ENCODE measurements at regions not wholly inside any gene's neighbourhood (a gene's known extent, or its start where the extent isn't known, plus 50 kb on each side); places are given as distances from the start of the nearest gene placed in this dataset.

DNA sequence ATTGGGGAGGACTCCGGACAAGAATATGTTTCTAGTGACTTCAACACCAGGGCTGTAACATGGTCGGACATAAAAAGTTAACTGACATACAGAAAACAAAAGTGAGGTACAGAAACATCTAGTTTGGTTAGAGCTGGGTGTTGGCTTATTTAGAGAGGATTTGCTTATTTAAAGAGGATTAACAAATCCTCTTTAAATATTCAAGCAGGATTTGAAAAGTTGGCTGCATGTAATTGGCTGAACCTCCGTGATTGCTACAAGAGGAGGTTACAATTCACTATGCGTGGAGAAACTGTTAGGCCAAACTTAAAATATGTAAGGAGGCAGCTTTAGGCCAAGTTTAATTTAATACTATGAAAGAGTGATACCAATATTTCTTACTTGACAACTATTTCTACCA lies 2707.4 kb downstream of the ARAP2 start:
- H3K27me3 Mint-ChIP-seq (ENCODE audit: unreplicated experiment), result no peaks in the 10 kb centered on the region
- no peak overlapping the region for H3K27ac Mint-ChIP-seq (ENCODE audit: unreplicated experiment)
- H3K4me1 Mint-ChIP-seq (ENCODE audit: unreplicated experiment), result no peaks in the 10 kb centered on the region
- DNase-seq (ENCODE audit: extremely low spot score, unreplicated experiment), result no peak
- no peak overlapping the region for H3K4me3 Mint-ChIP-seq (ENCODE audit: unreplicated experiment)
- H3K36me3 Mint-ChIP-seq (ENCODE audit: unreplicated experiment), result no peaks in the 10 kb centered on the region
- TF ChIP-seq, protein P1, sequence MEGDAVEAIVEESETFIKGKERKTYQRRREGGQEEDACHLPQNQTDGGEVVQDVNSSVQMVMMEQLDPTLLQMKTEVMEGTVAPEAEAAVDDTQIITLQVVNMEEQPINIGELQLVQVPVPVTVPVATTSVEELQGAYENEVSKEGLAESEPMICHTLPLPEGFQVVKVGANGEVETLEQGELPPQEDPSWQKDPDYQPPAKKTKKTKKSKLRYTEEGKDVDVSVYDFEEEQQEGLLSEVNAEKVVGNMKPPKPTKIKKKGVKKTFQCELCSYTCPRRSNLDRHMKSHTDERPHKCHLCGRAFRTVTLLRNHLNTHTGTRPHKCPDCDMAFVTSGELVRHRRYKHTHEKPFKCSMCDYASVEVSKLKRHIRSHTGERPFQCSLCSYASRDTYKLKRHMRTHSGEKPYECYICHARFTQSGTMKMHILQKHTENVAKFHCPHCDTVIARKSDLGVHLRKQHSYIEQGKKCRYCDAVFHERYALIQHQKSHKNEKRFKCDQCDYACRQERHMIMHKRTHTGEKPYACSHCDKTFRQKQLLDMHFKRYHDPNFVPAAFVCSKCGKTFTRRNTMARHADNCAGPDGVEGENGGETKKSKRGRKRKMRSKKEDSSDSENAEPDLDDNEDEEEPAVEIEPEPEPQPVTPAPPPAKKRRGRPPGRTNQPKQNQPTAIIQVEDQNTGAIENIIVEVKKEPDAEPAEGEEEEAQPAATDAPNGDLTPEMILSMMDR (IDR thresholded peaks at IDR 0.05), result no peak
- H3K9me3 Mint-ChIP-seq (ENCODE audit: unreplicated experiment), result no peaks in the 10 kb centered on the region

DNA sequence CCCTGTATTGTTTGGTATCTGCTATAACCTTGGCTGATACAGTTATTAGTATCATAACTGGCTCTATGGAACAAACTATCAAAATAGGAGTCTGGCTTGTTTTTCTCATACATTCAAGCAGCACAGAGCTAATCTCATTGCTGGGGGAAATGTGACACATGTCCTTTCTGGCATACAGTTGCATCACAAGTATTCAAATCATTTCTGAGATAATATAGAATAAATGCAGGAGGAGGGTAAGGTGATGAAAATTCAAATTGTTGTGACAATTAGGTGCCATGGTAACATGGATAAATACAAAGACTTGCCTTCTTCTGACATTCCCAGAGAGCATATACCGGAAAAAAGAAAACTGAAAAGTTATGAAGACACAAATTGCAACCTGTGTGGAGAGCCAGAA lies 2706.8 kb downstream of the ARAP2 start:
- H3K36me3 Mint-ChIP-seq (ENCODE audit: unreplicated experiment), result no peaks in the 10 kb centered on the region
- no peaks in the 10 kb centered on the region for H3K9me3 Mint-ChIP-seq (ENCODE audit: unreplicated experiment)
- H3K27me3 Mint-ChIP-seq (ENCODE audit: unreplicated experiment), result no peaks in the 10 kb centered on the region
- TF ChIP-seq, protein P1 (IDR thresholded peaks at IDR 0.05), result no peak
- H3K4me3 Mint-ChIP-seq (ENCODE audit: unreplicated experiment), result no peak overlapping the region
- no peak for DNase-seq (ENCODE audit: extremely low spot score, unreplicated experiment)
- H3K27ac Mint-ChIP-seq (ENCODE audit: unreplicated experiment), result no peak overlapping the region
- no peaks in the 10 kb centered on the region for H3K4me1 Mint-ChIP-seq (ENCODE audit: unreplicated experiment)

DNA sequence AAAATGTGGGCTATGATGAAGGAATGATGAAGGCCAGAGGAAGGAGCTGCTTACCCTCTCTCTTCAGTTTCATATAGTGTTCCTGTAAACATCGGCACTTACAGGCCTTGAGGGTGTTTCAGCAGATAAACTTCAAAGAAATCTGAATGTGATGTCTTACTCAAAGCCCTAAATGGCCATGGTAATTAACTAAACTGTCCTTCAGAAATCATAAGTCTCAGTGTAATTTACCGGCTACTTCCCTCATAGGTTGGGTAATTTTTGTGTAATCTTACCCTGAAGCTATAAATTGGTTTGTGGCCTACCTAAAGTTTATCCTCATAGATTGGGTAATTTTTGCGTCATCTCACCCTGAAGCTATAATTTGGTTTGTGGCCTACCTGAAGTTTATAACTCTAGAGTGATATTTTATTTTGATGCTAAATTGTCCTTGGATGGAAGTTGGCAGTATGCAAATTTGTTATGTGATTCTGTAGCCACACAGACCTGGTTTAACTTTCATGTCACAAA lies 2700.3 kb downstream of the ARAP2 start:
- H3K27me3 Mint-ChIP-seq (ENCODE audit: unreplicated experiment), result no peaks in the 10 kb centered on the region
- TF ChIP-seq, protein P1 (IDR thresholded peaks at IDR 0.05), result no peak
- DNase-seq (ENCODE audit: extremely low spot score, unreplicated experiment), result no peak
- H3K4me3 Mint-ChIP-seq (ENCODE audit: unreplicated experiment), result no peak overlapping the region
- H3K4me1 Mint-ChIP-seq (ENCODE audit: unreplicated experiment), result no peaks in the 10 kb centered on the region
- H3K36me3 Mint-ChIP-seq (ENCODE audit: unreplicated experiment), result peaks cover 5% of the 10 kb centered on the region
- no peak overlapping the region for H3K27ac Mint-ChIP-seq (ENCODE audit: unreplicated experiment)
- H3K9me3 Mint-ChIP-seq (ENCODE audit: unreplicated experiment), result peaks cover 20% of the 10 kb centered on the region

DNA sequence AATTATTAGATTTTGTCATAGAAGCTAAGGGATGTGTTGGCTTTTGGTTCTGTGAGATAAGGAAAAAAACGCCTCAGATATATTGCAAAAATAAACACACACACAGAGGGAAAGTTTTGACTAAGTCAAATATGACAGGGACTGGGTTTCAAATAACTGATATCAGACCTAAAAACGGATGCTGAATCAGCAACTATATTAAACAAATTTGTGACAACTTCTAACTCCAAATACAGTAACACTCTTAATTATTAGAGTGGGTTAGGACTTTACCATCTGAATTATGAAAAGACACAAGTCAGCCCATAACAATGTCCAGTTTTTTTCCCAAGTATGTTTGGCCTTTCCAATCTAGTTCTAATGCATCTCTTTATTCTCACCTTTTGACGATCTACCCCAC lies 2693.1 kb downstream of the ARAP2 start:
- peaks cover 32% of the 10 kb centered on the region for H3K9me3 Mint-ChIP-seq (ENCODE audit: unreplicated experiment)
- no peak for DNase-seq (ENCODE audit: extremely low spot score, unreplicated experiment)

DNA sequence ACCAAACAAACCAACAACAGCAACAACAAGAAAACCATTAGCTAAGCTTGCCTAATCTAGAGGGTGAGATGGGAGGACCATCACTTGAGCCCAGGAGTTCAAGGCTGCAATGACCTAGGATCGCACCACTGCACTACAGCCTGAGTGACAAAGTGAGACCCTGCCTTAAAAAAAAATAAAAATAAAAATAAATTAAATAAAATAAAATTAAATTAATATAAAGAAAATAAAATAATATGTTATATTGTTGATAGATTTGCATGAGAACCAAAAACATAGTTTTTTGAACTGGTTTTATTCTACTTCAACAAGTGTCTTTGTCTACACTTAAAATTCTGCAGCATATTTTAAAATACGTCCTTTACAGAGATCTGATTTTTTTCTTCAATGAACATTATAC lies 2683.1 kb downstream of the ARAP2 start:
- Mint-ChIP-seq H3K4me1 (ENCODE audit: unreplicated experiment) (no peaks in the 10 kb centered on the region), H3K27ac (ENCODE audit: unreplicated experiment) (no peak overlapping the region), H3K4me3 (ENCODE audit: unreplicated experiment) (no peak overlapping the region), H3K27me3 (ENCODE audit: unreplicated experiment) (no peaks in the 10 kb centered on the region), H3K36me3 (ENCODE audit: unreplicated experiment) (no peaks in the 10 kb centered on the region), H3K9me3 (ENCODE audit: unreplicated experiment) (no peaks in the 10 kb centered on the region)
- DNase-seq (ENCODE audit: extremely low spot score, unreplicated experiment), result no peak
- TF ChIP-seq, protein P1 (IDR thresholded peaks at IDR 0.05), result no peak

More for the DNA sequence above, 2693.1 kb downstream of the ARAP2 start:
- Mint-ChIP-seq H3K36me3 (ENCODE audit: unreplicated experiment) (no peaks in the 10 kb centered on the region), H3K4me1 (ENCODE audit: unreplicated experiment) (no peaks in the 10 kb centered on the region), H3K4me3 (ENCODE audit: unreplicated experiment) (no peak overlapping the region), H3K27ac (ENCODE audit: unreplicated experiment) (no peak overlapping the region), H3K27me3 (ENCODE audit: unreplicated experiment) (no peaks in the 10 kb centered on the region)
- TF ChIP-seq, protein P1 (IDR thresholded peaks at IDR 0.05), result no peak
